T47D (cell line): ENCODE measurements at regions not wholly inside any gene's neighbourhood (a gene's known extent, or its start where the extent isn't known, plus 50 kb on each side); places are given as distances from the start of the nearest gene placed in this dataset.
"Not testable (repeated sequence)": the region's sequence is repeated elsewhere in the genome, so short reads cannot be mapped to it uniquely, and the experiment has no call there.

ENCODE experiments used
- DNase-seq, 2 experiments: peaks; one replicate each; pipeline versions ENCODE4 v3.0.0 to v3.0.0-alpha.2; 2011 to 2012; ENCODE audit warnings: low read depth in 1 of 2, low spot score in 1 of 2
- JUND ChIP-seq: IDR thresholded peaks from 2 replicates; pipeline ENCODE4 v1.6.1; 2012; ENCODE audit warnings: low read depth
- in situ Hi-C: cut with HindIII; loops from 2 replicates; pipeline ENCODE4 v1.10.0; 2016; ENCODE audit warnings: low sequenced_read_pairs, low pct_unique_long_range_greater_than_20kb

GRCh38 chr3:87132801-87133200, 94.3 kb upstream of the CHMP2B start:
- no peak for DNase-seq

GRCh38 chr3:87128006-87128405, 99.1 kb upstream of the CHMP2B start:
- TF ChIP-seq JUND, result no peak
- DNase-seq, result no peak

More at GRCh38 chr3:87132801-87133200, 94.3 kb upstream of the CHMP2B start:
- TF ChIP-seq JUND, result no peak
- in situ Hi-C loops, result no loop called here

GRCh38 chr3:87127281-87127680, 99.8 kb upstream of the CHMP2B start:
- TF ChIP-seq JUND, result no peak
- in situ Hi-C loops, result no loop called here
- no peak for DNase-seq

More at GRCh38 chr3:87128006-87128405, 99.1 kb upstream of the CHMP2B start:
- in situ Hi-C loops, result no loop called here

DNA sequence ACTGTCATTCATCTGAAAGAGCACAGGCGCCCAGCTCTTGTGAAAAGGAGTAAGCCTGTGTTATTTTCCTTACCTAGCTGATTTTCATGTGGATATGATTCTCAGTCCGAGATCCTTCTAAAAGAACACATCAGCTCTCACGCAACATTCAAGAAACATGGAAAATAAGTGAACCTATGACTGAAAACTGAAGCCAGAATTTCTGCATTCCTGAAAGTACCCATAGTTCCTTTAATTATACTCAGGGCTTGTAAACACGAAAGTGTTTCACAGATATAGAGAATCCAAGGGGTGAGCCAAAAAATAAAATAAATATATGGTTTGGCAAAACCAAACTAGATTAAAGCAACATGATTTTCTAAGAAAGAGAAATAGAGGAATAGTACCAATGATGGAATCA, 100.8 kb upstream of the CHMP2B start:
- no peak for TF ChIP-seq JUND
- no peak for DNase-seq
- in situ Hi-C loops, result no loop called here

DNA sequence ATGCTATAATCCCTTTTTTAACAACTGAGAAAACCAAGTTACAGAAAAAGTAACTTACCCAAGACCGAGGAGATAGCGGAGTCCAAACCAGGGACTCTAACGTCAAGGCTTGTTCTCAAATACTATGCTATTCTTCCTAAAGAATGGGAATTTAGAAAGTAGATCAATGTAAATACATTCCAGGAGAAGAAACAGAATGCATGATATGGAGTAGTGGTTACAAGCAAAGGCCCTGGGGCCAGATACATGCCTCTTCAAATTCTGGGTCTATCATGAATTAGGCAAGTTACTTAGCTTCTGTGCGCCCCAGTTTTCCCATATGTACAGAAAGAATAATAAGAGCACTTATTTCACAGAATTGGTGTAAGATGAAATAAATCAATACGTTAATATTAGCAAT, 102.0 kb upstream of the CHMP2B start:
- in situ Hi-C loops, result no loop called here
- no peak for TF ChIP-seq JUND
- no peak for DNase-seq

DNA sequence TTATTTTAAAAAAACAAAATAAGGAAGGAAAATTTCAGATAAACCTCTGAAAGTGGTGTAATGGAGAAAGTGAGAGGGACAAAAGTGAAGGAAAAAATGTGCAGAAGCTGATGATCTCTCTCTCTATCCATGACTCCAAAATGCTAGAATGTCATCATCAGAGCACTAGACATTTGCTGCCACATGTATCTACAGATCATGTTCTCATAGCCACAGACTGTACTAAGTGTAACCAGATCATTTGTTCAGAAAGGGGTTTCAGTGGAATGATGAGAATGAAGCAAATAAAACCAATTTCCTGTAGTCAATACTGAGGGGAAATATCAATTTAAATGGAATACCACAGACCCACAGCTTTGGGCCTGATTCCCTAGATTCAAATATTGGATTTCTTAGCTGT, 104.3 kb upstream of the CHMP2B start:
- in situ Hi-C loops, result no loop called here
- no peak for TF ChIP-seq JUND
- no peak for DNase-seq

GRCh38 chr3:87121856-87122255, 105.3 kb upstream of the CHMP2B start:
- no peak for TF ChIP-seq JUND
- in situ Hi-C loops, result no loop called here
- DNase-seq, result no peak

- DNase-seq, result peak in 1 of 2 experiments; percentile 5
- in situ Hi-C loops, result no loop called here
- TF ChIP-seq JUND, result no peak
These were observed 106.2 kb upstream of the CHMP2B start for GRCh38 chr3:87120881-87121280.

- DNase-seq, result no peak
- in situ Hi-C loops, result no loop called here
- no peak for TF ChIP-seq JUND
These were observed 106.9 kb upstream of the CHMP2B start for GRCh38 chr3:87120236-87120635.

GRCh38 chr3:87109465-87109864, 117.6 kb upstream of the CHMP2B start:
- in situ Hi-C loops, result no loop called here
- DNase-seq, result no peak

GRCh38 chr3:87101861-87102625, 111.1 kb upstream of the VGLL3 start:
- no peak for DNase-seq
- in situ Hi-C loops, result no loop called here
- no peak for TF ChIP-seq JUND

More at GRCh38 chr3:87109465-87109864, 117.6 kb upstream of the CHMP2B start:
- no peak for TF ChIP-seq JUND

GRCh38 chr3:87097733-87098132, 106.8 kb upstream of the VGLL3 start:
- in situ Hi-C loops, result not testable (repeated sequence)
- peak in 1 of 2 experiments; percentile 43 for DNase-seq

DNA sequence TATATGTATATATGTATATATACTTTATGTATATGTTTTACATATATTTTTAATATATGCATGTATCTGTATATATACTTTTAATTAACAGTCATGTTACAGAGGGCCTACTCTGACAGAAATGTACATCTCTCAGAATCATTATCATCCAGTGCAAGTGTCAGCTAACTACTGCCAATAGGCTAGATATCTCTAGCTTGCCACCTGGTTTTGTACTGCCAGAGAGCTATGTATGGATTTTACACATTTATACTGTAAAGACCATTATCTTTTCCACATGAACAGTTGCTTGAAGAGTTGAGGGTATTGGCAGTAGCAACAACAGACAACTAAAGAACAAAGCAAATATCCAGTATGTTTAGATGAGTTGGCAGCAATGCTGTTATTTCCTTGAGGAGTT, 99.7 kb upstream of the VGLL3 start:
- no peak for TF ChIP-seq JUND
- in situ Hi-C loops, result no loop called here
- no peak for DNase-seq
